OCI-LY3 (cell line): ENCODE measurements at regions not wholly inside any gene's neighbourhood (a gene's known extent, or its start where the extent isn't known, plus 50 kb on each side); places are given as distances from the start of the nearest gene placed in this dataset.

Source experiments
- H2AFZ ChIP-seq: fragments of 200-600, 300-600 bp; shearing (Covaris generic); 2 replicates; pipeline ENCODE4 v1.6.0; 2014; ENCODE audit warnings: antibody characterized with exemption, low read depth, low read length
- H3K27ac ChIP-seq: fragments of 200-600, 300-600 bp; sonication (generic); 2 replicates; pipeline ENCODE4 v1.5.1; 2014; ENCODE audit warnings: mild to moderate bottlenecking, low read length, moderate library complexity, mixed read lengths
- H3K27me3 ChIP-seq: fragments of 200-600, 300-600 bp; sonication (generic); 2 replicates; pipeline ENCODE4 v1.6.1; 2014; ENCODE audit warnings: low read depth, low read length, mixed read lengths
- H3K36me3 ChIP-seq: fragments of 200-600, 300-600 bp; sonication (generic); replicated peaks from 2 replicates; pipeline ENCODE3; 2014; ENCODE audit warnings: low read depth, low read length, mixed read lengths
- H3K4me1 ChIP-seq: fragments of 300-600, 200-600 bp; sonication (generic); 2 replicates; pipeline ENCODE4 v1.6.1; 2014; ENCODE audit warnings: low read length, mixed read lengths
- H3K4me2 ChIP-seq: fragments of 200-600, 300-600 bp; sonication (generic); 2 replicates; pipeline ENCODE4 v1.6.1; 2014; ENCODE audit warnings: low read length, mixed read lengths
- H3K4me3 ChIP-seq: fragments of 300-600, 200-600 bp; sonication (generic); 2 replicates; pipeline ENCODE4 v1.5.1; 2014; ENCODE audit warnings: antibody characterized with exemption, mild to moderate bottlenecking, low read length, moderate library complexity
- H3K79me2 ChIP-seq: fragments of 300-600, 200-600 bp; shearing (Covaris generic); 2 replicates; pipeline ENCODE4 v1.6.1; 2014; ENCODE audit warnings: mild to moderate bottlenecking, low read length, mixed read lengths
- H3K9ac ChIP-seq: fragments of 300-600, 200-600 bp; shearing (Covaris generic); 2 replicates; pipeline ENCODE4 v1.6.0; 2014; ENCODE audit warnings: mild to moderate bottlenecking, low read length, moderate library complexity
- H3K9me3 ChIP-seq: fragments of 200-600, 300-600 bp; shearing (Covaris generic); 2 replicates; pipeline ENCODE4 v1.6.1; 2014; ENCODE audit warnings: low read length, mixed read lengths; ENCODE audit not compliant: insufficient read depth
- H4K20me1 ChIP-seq: fragments of 200-600, 300-600 bp; sonication (generic); 2 replicates; pipeline ENCODE4 v1.6.1; 2016; ENCODE audit warnings: low read length, mixed read lengths; ENCODE audit not compliant: insufficient read depth
- EZH2phosphoT487 ChIP-seq: fragments of 200-600 bp; shearing (Covaris generic); IDR thresholded peaks from 2 replicates; pipeline ENCODE4 v1.6.1; 2018; ENCODE audit warnings: antibody characterized with exemption, mixed run types, low read depth
- TF ChIP-seq, protein P1 (sequence below): fragments of 200-600, 300-600 bp; sonication (generic); IDR thresholded peaks from 2 replicates; pipeline ENCODE4 v1.5.1; 2014; ENCODE audit warnings: antibody characterized with exemption, low read length, low read depth

GRCh38 chr14:49512147-49512551 is 74.0 kb downstream of the RPS29 start:
- no peak overlapping the region for H3K4me2 ChIP-seq
- H3K4me1 ChIP-seq = no peaks in the 10 kb centered on the region
- H3K36me3 ChIP-seq = no peaks in the 10 kb centered on the region
- H3K79me2 ChIP-seq = no peaks in the 10 kb centered on the region
- no peak overlapping the region for H3K27ac ChIP-seq
- H2AFZ ChIP-seq = no peak overlapping the region
- no peaks in the 10 kb centered on the region for H3K9me3 ChIP-seq
- TF ChIP-seq EZH2phosphoT487 = no peak
- TF ChIP-seq, protein P1, sequence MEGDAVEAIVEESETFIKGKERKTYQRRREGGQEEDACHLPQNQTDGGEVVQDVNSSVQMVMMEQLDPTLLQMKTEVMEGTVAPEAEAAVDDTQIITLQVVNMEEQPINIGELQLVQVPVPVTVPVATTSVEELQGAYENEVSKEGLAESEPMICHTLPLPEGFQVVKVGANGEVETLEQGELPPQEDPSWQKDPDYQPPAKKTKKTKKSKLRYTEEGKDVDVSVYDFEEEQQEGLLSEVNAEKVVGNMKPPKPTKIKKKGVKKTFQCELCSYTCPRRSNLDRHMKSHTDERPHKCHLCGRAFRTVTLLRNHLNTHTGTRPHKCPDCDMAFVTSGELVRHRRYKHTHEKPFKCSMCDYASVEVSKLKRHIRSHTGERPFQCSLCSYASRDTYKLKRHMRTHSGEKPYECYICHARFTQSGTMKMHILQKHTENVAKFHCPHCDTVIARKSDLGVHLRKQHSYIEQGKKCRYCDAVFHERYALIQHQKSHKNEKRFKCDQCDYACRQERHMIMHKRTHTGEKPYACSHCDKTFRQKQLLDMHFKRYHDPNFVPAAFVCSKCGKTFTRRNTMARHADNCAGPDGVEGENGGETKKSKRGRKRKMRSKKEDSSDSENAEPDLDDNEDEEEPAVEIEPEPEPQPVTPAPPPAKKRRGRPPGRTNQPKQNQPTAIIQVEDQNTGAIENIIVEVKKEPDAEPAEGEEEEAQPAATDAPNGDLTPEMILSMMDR = no peak
- H3K9ac ChIP-seq = no peak overlapping the region
- H4K20me1 ChIP-seq = no peaks in the 10 kb centered on the region
- H3K4me3 ChIP-seq = no peak overlapping the region
- no peaks in the 10 kb centered on the region for H3K27me3 ChIP-seq

- Histone ChIP-seq H3K4me3 (no peak overlapping the region), H3K79me2 (no peaks in the 10 kb centered on the region), H3K4me2 (no peak overlapping the region), H3K4me1 (no peaks in the 10 kb centered on the region), H4K20me1 (no peaks in the 10 kb centered on the region), H3K9ac (no peak overlapping the region), H3K27me3 (no peaks in the 10 kb centered on the region), H3K27ac (no peak overlapping the region), H2AFZ (no peak overlapping the region), H3K9me3 (no peaks in the 10 kb centered on the region), H3K36me3 (no peaks in the 10 kb centered on the region)
- no peak for TF ChIP-seq EZH2phosphoT487
- TF ChIP-seq, protein P1 = no peak
Measured at GRCh38 chr14:49508124-49508523, 78.1 kb downstream of the RPS29 start.

- H3K79me2 ChIP-seq = no peaks in the 10 kb centered on the region
- H3K9me3 ChIP-seq = no peaks in the 10 kb centered on the region
- H4K20me1 ChIP-seq = no peaks in the 10 kb centered on the region
- H3K27me3 ChIP-seq = no peaks in the 10 kb centered on the region
- H3K9ac ChIP-seq = no peak overlapping the region
- H3K4me1 ChIP-seq = no peaks in the 10 kb centered on the region
- H3K36me3 ChIP-seq = no peaks in the 10 kb centered on the region
- H2AFZ ChIP-seq = no peak overlapping the region
- no peak overlapping the region for H3K27ac ChIP-seq
- no peak overlapping the region for H3K4me2 ChIP-seq
- no peak overlapping the region for H3K4me3 ChIP-seq
- TF ChIP-seq, protein P1 = no peak
- TF ChIP-seq EZH2phosphoT487 = no peak
Measured at GRCh38 chr14:49506650-49507049, 79.5 kb downstream of the RPS29 start.

DNA sequence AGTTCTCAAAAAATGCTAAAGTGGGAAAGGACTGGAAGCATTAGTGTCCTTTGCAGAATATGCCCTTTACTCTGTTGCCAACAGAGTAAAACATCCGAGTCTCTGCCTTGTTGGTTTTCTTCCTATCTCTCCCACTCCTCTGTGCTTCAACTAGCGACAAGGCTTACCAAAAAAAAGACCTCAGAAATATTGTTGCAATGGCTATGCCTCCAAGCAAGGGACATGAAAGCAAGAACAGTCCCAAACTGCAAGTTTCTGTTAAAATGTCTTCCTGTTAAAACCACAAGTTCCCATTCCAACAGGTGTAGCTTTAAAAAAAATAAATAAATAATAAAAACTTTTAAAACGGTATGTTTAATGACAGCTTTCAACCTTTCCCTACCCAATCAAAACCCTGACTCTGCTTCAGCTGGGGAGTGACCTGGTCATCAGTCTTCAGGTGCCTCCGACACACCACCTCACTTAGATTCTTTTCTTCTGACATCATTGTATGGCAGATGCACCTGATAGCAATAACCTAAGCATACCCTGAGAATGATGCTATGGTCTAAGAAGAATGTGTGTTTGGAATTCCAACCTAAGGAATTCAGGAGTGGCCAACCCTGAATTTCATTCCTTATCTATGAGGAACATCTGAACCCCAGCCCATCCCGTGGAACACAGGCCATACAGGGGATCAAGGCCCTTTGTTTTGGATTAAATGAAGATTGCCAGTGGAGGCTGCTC is 81.0 kb downstream of the RPS29 start:
- no peak overlapping the region for H3K9ac ChIP-seq
- no peak overlapping the region for H2AFZ ChIP-seq
- H3K4me1 ChIP-seq = no peaks in the 10 kb centered on the region
- H3K27me3 ChIP-seq = no peaks in the 10 kb centered on the region
- H3K4me2 ChIP-seq = no peak overlapping the region
- no peaks in the 10 kb centered on the region for H3K36me3 ChIP-seq
- no peaks in the 10 kb centered on the region for H4K20me1 ChIP-seq
- H3K9me3 ChIP-seq = no peaks in the 10 kb centered on the region
- H3K79me2 ChIP-seq = no peaks in the 10 kb centered on the region
- no peak for TF ChIP-seq EZH2phosphoT487
- TF ChIP-seq, protein P1 = no peak
- H3K27ac ChIP-seq = no peak overlapping the region
- no peak overlapping the region for H3K4me3 ChIP-seq
